NCI-H82 treated with DMSO at 0.1 percent for 48 hours (cell line): ENCODE measurements at regions not wholly inside any gene's neighbourhood (a gene's known extent, or its start where the extent isn't known, plus 50 kb on each side); places are given as distances from the start of the nearest gene placed in this dataset.

Experiments
- DNase-seq: peaks from one replicate; lab custom pipeline; 2025; ENCODE audit not compliant: unreplicated experiment; lab: John Stamatoyannopoulos, UW

DNA sequence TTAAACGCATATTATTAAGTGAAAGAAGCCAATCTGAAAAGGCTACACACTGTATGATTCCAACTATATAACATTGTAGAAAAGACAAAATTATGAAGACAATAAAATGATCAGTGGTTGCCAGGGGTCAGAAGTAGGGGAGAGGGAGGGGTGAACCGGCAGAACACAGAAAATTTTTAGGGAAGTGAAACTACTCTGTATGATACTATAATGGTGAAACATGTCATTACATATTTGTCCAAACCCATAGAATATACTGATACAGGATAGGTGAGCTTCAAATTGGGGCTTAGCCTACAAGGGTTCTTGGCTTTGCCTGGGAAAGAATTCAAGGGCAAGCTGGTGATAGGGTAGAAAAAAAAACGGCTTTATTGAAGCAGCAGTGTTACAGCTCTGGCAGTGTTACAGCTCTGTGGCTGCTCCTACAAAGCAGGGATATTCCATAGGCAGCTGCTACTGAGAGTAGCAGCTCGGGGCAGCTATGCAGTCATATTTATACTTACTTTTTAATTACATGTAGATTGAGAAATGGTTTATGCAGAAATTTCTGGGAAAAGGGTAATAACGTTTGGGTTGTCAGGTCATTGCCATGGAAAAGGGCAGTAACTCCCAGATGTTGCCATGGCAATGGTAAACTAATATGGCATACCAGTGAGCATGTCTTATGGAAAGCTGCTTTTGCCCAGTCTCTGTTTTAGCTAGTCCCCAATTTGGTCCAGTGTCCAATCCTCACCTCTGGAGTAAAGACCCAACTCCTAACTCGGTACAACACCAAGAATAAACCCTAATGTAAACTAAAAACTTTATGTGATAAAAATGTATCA, 125.1 kb upstream of the SLC25A36 start:
- DNase-seq, result no peak

DNA sequence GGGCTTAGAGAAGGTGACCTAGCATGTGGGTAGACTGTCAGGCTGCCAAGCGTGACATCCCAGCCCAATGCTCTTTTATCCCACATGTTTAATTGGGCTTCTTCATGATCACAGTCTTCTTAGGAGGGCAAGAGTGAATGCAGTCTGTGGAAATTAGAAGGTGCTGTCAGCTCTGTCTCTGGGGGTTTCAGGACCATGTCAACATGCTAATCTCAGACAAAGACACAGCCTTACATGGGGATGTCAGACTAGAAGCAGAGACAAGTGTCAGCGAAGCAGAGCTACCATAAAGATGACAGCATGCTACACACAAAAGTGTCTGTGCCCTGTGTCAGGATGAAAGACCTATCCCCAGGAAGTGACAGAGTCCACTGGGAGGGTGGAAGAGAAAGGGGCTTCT, 120.1 kb upstream of the SLC25A36 start:
- no peak for DNase-seq

DNA sequence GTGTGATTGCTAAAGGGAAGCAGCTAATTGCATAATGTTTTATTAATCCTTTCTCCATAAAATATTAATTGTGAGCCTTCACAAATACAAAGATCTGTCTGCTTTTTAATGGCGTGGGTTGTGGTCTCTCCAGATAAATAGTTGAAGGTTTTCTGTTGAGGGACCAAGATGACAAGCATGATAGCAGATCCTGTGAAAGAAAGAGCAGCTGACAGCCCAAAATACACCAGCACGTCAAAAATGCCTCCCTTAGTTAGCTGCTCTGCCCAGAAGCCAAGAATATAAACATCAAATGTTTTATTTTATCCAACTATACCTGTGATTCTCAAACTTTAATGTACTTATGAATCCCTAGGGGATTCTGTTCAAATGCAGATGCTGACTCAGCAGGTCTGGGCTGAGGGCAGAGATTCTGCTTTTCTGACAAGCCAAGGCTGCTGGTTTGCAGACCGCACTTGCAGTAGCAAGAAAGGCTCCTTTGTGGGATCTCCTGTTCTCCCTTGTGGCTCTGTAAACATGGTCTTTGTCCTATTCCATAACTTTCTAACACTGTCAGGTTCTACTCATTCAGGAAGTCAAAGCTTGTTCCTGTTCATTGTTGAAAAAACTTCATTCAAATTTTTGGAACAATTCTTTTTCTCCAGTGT, 119.1 kb upstream of the SLC25A36 start:
- DNase-seq, result no peak

DNA sequence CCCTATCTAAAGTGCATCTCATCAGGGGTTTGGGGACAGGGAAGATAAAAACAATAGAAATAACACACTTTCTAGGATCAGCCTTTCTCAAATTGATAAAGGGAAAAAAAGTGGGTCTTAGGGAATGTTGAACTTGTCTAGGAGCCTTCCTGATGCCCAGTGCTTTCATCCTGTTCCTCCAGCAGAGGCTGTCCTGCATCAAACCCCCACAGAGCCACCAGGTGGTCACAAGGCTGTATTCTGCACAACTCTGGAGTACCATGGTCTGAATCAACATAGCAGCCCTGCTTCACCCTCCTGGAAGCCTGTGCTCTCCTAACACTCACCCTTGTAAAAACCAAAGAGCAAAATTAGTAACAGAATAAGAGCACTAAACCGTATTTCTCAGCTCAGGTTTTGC, 118.5 kb upstream of the SLC25A36 start:
- no peak for DNase-seq

DNA sequence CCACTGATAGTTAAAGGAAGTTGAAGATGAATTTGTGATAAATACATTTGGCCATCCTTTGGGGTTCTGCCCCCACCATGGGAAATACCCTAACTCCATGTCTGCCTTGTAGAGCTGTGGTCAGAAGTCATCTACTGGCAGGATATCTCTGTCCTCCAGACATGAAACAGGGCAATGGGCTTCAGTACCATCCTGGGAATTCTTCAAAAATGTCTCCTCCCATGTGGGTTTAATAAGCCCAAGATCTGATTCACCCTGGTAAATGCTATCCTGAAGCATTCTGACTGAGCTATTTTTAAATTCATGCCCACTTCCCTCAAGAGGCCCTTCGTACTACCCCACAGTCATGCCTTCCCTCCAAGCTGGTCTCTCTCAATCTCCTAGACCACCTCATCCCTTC, 113.7 kb upstream of the SLC25A36 start:
- DNase-seq, result no peak

DNA sequence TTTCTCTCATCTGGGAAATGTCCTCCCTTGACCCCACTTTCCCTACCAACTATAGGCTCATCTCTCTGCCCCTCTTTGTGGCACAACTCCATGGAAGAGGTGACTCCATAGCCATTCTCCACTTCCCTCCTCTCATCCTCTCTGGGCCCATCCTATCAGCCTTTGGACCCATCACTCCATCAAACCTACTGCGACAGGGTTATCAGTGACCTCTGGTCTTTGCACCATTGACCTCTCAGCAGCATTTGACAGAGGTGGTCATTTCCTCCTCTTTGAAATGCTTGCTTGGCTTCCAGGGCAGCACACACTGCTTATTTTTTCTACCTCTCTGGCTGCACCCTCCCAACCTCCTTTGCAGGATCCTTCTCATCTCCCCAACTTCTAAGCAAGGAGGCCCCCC, 113.1 kb upstream of the SLC25A36 start:
- DNase-seq, result no peak

DNA sequence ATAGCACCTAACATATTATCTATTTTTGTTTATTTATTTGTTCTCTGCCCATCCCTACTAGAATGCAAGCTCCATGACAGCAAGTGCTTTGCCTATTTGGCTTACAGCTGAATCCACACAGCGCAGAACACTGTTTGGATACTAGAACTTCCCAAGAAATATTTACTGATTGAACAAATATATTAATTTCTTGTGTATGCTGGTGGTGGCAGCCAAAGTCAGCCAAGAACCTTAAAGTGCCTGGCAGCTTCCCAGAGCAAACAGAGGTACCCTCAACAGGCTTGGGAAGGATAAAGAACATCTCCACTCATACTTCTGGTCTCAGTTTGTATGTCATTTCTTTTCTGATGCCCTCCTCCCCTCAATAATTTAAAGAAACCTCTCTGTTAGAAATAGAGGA, 111.8 kb upstream of the SLC25A36 start:
- DNase-seq, result no peak

DNA sequence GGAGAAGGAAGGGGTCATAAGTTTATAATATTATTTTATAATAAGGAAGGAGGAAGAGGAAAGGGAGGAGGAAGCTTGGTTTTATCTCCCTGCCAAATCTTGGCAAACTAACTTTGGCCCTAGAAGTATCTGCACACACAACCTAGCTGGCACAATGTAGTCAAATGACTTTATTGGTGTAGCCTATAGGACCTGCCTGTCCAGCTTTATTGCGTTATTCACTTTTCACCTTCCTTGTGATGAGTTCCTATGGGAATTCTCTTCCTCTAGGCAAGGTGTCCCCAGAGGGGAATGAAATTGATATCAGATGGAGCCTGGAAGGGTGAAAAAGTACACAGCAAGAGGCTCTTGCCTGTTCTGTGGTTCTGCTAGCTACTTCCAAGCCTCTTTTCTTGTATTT, 111.2 kb upstream of the SLC25A36 start:
- DNase-seq, result no peak

DNA sequence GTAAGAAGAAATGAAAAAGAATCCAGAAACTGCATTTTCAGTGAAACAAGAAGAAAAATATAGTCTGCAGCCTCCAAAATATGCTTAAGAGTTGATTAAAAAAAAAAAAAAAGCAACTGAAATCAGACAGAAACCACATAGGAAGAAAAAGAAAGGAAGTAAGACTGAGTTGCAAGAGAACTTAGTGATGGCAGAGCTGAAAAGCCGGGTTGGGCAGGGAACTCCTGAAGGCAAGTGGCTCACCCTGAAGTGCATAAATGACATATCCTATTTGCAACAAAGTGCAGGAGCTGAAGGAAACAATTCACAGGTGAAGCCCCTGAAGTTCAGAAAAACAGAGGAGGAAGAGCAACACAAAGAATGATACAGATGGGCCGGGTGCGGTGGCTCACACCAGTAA, 108.8 kb upstream of the SLC25A36 start:
- no peak for DNase-seq

DNA sequence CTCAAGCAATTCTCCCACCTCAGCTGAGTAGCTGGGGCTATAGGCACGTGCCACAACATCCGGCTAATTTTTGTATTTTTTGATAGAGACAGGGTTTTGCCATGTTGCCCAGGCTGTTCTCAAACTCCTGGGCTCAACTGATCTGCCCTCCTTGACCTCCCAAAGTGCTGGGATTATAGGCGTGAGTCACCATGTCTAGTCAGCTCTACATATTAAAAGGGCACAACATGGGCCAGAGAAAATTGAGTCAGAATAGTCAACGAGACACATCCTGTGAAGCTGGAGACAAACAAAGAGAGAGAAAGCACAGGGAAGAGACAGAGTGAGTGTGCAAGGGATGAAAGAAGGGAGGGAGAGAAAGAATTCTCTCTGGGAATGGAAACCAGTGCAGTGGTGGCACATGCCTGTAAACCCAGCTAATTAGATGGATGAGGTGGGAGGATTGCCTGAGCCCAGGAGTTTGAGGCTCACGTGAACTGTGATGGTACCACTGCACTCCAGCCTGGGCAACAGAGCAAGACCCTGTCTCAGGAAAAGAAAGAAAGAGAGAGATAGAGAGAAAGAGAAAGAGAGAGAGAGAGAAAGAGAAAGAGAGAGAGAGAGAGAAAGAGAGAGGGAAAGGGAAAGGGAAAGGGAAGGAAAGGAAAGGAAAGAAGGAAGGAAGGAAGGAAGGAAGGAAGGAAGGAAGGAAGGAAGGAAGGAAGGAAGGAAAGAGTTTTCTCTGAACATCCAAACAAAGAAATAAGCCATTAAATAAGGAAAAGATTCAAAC, 107.2 kb upstream of the SLC25A36 start:
- no peak for DNase-seq

DNA sequence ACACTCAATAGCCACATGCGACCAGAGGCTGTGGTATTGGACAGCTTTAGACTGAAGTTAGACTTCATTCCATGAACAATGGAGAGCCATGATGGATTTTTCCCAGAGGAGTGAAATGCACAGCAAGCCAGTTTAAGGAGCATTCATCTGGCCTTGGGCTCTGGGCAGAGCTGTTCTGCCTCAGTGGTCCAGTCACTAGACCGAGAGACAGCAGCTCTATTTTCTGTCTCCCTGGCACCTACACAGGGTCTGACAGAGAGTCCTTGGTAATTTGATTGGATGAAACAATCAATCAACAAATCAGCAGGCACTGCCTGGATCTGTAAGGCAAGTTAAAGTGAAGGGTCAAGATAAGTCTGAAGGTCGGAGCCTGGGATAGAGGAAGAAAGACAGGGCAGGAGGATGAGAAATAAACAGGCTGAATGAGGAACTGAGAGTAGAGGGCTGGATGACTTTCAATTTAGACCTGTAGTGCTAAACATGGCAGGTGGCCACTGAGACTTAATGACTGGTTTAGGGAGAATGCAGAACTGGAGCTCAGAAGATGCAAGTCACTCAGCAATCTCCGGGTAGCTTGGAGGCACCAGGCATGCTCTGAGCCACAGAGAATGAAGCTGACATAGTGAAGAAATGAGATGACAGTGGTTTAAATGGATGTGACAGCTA, 98.5 kb upstream of the SLC25A36 start:
- DNase-seq, result no peak

DNA sequence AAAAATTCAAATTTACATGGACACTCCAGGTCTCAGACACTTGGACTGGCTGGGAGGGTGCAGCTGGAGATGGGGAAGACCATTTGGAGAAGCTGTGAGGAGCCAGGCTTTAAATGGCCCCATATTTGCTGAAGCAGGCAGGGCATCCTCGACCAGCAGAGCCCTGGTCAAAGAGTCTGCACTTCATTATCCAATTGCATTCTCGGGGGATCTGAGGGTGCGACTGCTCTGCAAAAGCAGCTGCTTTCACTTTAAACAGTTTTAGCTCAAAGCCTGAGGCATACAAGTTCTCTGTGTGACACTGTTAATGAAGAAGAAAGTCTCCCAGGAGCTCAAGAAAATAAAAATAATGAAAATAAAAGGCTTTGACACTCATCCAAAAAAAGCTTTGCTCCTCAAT, 98.0 kb upstream of the SLC25A36 start:
- no peak for DNase-seq

DNA sequence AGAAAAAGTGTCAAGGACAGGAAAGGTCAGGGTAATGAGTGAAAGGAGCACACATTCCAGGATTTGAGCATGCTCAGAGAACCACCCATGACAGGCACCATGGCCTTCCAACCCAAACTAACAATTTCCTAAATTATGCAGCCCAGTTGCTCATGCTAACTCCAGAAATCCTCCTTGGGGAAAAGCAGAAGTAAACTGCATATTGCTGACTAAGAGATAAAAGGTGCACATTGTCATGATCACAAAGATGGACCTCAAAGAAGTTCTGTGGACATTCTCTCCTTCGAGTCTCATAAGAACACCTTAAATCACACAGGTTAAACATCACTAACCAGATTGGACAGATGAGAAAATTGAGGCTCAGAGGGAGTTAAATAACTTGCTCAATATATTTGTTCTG, 97.6 kb upstream of the SLC25A36 start:
- no peak for DNase-seq

DNA sequence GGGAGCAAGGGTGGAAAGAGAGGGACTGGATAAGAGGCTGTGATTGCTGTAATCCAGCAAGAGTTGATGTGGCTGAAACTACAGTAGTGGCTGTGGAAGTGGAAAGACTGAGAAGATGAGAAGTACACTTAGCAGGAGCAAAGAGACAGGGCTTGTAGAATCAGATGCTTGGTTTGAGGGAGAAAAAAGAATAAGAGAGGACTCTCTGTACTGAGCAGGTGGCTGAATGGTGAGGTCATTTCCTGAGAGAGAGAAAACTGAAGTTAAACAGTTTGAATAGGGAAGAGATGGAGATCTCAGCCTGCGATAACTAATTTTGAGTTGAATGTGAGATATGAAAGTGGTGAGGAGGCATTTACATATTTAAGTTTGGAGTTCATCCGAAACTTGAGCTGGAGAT, 95.8 kb upstream of the SLC25A36 start:
- DNase-seq, result no peak

DNA sequence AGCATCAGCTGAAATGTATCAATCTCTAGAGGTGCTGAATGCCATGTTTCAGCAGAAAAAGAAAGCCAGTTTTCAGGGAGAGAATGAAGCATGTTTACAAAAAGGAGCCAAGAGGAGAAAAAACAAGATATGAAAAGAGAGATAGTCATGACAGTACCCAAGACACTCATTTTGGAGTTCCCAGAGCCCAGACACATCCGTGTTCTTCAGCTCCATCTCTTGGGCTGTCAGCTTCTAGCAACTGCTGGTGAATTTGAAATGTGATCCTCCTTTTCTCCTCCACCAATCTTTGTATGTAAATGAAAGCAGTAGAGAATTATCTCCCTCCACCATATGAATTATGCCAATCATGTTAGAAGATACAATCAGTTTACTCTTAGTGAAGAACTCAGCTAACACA, 93.0 kb upstream of the SLC25A36 start:
- DNase-seq, result no peak

DNA sequence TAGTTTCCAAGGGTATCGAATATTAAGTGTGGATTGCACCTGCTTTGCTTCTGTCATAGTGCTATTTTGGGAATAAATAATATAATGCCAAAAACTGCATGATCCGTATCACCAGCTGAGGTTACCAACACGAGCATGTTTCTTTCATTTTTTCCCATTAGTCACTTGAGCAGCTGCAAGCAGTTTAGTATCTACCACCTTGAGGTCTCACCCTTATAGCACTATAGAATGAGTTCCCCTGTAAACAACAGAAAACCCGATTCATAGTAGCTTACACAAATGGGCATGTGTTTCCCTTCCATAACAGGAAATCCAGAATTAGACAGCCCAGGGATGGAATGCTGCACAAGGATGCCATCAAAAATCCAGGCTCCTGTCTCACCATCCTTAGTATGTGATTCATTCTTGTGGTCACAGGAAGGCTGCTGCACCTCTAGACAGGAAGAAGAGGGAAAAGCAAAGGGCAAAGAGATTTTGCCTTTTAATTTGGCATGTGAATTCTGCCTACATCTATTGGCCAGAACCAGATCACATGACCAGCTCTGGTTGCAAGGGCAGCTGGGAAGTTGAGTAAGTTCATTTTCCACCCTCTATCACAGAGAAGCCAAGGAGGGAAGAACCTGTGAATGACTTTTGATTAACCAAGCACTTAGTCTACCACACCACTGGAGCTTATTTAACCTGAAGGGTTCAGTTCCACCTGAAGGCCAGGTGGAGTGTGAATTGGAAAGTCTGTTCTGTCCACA, 91.3 kb upstream of the SLC25A36 start:
- DNase-seq, result no peak

DNA sequence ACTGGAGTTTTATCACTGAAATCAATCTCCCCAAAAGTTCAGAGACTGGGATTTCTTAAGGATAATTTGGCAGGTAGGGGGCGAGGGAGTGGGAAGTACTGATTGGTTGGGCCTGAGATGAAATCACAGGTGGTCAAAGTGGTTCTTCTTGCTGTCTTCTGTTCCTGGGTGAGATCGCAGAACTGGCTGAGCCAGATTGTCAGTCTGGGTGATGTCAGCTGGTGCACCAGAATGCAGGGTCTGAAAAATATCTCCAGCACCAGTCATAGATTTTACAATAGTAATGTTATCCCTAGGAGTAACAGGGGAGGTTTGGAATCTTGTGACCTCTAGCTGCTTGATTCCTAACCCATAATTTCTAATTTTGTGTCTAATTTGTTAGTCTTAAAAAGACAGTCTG, 86.7 kb upstream of the SLC25A36 start:
- DNase-seq, result no peak

DNA sequence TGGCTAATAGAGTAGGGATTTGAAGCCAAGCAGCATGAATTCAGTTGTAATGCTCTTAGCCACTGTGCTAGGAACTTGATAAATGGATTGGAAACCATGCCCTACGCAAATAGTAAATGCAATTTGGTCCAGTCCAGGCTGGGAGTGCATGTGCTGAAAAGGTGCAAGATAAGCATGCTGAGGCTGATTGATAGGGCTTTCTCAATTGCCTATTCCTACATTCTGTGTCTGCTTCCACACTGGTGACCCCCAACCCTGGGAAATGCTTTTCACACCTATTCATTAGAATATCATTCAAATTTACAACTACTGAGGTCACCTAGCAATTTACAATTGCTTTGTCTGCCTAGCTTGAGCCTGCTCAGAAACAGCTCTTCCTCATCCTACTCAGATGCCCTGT, 84.7 kb upstream of the SLC25A36 start:
- no peak for DNase-seq

DNA sequence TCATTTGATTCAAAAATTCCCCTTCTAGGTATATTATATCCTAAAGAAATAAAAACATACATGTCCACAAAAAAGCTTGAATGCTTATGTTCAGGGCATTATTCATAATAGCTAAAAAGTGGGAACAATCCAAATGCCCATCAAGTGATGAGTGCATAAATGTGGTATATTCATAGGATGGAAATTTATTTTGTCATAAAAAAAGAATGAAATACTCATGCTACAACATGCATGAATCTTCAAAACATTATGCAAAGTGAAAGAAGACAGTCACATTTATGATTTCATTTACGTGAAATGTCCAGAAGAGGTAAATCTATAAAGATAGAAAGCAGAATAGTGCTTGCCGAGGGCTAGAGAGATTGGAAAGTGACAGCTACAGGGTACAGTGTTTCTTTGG, 83.6 kb upstream of the SLC25A36 start:
- DNase-seq, result no peak

DNA sequence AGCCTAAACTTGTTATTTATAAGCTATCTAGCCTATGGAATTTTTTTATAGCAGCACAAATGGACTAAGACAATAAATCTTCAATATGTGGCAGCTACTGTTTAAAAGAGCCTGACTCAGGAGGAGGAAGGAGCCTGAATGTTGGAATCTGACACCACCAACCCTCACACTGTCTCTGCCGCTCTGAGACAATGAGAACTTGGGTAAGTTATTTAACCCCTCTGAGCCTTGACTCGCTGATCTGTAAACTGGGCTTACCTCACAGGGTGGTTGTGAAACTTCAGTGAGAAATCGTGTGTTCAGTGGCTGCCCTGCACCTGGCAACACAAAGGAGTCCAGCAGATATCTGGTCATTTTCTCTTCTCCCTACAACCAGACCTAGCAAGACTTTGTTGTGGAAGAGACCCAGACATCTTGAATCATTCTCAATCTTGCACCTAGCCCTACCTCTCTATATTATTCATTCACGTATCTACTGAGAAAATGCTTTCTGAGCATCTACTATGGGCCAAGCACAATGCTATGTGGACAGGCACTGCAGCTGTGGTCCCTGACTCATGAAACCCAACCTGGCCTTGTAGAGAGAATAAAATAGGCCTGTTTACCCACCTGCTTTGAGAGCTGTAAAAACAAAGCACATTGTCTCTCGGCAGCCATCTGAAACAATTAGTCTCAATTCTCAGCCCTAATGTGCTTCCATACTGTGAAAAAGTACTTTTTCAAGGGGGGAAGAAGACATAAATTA, 81.9 kb upstream of the SLC25A36 start:
- DNase-seq, result no peak
